GM18861 (cell line): ENCODE measurements at regions not wholly inside any gene's neighbourhood (a gene's known extent, or its start where the extent isn't known, plus 50 kb on each side); places are given as distances from the start of the nearest gene placed in this dataset.
"Not testable (repeated sequence)": the region's sequence is repeated elsewhere in the genome, so short reads cannot be mapped to it uniquely, and the experiment has no call there.

ENCODE experiments used
- ATAC-seq: cut with Tn5 transposase; IDR thresholded peaks from one replicate; pipeline ENCODE4 v1.9.1; 2021; ENCODE audit not compliant: unreplicated experiment

DNA sequence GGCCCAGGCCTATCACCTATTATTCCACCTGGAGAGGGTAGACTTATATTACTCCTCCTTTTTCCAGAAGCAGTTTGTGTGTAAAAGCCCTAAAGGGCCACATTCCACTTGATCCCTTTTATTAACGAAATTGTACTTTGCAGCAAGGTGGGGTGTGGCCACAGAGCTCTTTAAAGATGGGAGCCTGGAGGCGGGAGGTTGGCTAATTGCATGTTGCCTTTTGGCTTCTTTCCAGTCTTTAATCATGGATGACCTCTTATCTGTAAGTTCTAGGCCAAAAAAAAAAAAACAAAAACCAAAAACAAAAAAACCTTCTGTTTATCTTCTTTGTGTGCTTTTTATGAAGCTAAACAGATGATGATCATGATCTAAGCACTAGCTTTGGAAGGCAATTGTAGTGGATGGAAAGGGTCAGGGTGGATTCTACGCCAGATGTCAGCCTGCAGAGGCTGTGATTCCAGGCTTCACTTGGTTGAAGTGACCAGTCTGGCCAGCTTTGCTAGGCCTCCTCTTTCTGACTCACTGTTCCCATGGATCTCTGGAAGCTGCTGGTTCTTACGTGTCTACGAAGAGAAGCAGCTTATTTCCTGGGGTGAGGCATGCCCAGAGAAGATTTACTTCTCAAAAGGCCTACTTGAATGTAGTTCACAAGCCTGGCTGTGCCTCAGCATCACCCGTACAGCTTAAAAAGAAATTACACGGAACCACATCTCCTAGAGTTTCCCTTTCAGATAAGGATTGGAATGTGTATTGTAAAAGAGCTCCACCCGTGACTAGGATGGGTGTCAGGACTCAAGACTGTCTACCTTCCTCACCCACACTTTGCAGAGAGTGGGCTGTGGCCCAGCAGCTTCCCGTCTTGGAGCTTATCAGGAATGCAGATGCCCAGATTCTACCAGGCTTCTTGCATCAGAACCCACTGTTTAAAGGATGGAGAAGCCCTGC, 330.9 kb upstream of the C2CD4B start:
- no peak for ATAC-seq

DNA sequence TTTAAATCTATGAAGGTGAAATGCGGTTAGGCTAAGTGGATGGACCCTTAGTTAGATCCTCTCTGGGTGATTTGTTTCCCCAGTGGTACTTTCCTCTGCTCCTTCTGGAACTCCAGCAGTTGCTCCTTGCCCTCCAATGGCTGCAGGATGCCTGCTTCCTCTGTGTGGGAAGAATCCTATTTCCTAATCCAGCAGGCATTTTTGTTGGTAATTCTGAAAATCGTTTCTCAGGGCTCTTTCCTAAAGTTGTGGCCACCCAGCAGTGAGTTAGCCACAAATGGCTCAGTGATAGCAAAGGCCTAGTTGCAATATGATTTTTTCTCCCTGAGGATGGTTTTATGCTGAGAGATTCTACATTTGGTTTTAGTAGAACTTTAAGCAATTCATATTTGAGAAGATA, 332.3 kb upstream of the C2CD4B start:
- ATAC-seq, result no peak

DNA sequence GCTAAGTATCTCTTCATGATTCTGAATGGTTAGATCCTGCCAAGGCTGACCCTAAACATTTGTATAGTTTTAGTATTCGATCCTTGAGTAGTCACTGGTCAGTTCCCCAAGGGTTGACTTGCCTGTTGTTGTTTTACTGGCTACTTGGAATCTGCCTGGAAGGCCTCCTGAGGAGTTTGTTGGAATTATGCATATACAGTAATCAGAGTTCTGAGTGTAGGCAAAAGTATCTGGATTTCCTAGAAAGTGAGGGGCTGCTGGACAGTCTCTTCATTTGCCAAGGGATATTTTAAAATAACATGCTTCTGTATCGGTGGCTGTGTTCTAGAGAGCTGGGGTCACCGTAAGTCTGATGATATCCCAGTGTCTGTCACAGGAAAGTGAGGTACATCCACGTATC, 333.2 kb upstream of the C2CD4B start:
- no peak for ATAC-seq

GRCh38 chr15:62498712-62499111, 333.6 kb upstream of the C2CD4B start:
- no peak for ATAC-seq

DNA sequence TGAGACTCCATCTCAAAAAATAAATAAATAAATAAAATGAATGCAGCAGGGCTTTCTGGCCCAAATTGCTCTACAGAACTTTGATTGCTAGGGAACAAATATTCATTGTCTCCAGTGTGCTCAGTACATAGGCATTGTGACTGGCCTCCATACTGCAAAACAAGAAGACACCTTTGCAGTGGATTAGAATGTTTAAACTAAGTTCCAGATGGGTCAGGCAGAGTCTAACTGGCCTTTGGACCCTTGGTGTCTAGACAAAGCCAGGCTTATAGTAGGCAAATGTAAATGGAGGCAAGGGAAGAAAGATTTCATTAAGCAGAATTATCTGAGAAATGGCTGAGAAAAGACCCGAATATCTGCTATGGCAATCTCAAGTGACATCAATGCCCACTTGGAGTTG, 335.2 kb upstream of the C2CD4B start:
- ATAC-seq, result no peak

GRCh38 chr15:62502451-62502850, 337.4 kb upstream of the C2CD4B start:
- ATAC-seq, result no peak

DNA sequence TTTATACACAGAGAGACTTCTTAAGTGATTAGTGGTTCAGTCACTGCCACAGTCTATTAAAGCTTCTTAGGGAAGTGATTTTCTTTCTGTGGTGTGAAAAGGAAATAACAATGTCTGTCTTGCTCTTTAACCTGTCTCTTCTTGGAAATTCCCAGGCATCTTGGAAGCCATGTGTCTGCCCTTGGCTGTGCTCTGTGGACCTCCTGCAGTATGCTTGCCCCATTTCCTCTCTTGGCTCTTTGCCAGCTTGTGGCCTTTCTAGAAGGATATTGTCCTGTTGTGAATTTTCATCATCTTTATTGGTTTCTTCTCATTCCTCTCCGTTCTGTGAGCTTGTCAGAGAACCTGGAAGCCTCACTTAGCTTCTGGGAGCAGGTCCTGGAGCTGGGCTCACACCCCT, 338.4 kb upstream of the C2CD4B start:
- no peak for ATAC-seq

DNA sequence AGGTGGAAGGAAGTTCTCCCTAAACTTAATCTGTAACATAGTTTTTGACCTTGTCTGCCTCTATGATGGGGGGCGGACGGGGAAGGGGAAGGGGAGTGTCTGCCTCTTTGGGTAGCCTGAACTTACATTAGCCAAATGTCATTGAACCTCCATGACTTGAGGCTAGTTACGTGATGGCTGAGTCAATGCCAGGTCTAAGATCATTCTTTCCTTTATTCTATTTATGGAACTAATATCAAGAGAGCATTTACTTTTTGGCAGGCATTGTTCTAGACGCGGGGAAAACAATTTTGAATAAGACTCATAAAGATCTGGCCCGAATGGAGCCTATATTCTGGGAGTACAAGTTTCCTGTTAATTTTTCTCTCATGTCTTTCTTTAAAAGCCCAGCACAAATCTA, 340.7 kb upstream of the C2CD4B start:
- ATAC-seq, result no peak

DNA sequence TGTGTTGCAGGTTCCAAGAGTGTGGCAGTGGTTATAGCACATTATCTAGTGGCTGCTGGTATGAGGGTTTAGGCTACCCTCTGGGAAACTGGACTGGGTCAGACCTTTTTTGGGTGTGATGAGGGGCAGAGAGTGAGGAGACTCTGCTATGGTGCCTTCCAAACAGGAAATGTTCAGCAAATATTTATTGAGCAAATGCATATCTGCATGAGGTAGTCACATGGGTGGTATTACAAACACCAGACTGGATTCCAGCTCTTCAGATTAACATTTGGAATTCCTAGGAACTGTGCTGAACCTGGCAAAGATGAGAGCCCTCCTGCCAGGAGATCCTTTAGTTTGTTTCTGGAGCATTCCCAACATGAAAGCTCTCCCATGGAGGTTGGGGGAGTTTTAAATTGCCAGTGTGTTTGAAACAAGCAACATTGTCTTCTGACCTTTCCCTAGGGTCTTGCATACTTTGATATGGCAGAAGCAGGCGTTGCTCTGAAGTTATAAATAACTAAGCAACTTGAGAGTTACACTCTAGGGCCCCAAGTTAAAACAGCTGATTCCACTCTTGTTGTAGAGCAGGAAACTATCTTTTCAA, 341.2 kb upstream of the C2CD4B start:
- ATAC-seq, result no peak

- no peak for ATAC-seq
Observed at GRCh38 chr15:62509395-62509958, 344.4 kb upstream of the C2CD4B start.

- no peak for ATAC-seq
Observed at GRCh38 chr15:62510791-62511190, 345.7 kb upstream of the C2CD4B start.

DNA sequence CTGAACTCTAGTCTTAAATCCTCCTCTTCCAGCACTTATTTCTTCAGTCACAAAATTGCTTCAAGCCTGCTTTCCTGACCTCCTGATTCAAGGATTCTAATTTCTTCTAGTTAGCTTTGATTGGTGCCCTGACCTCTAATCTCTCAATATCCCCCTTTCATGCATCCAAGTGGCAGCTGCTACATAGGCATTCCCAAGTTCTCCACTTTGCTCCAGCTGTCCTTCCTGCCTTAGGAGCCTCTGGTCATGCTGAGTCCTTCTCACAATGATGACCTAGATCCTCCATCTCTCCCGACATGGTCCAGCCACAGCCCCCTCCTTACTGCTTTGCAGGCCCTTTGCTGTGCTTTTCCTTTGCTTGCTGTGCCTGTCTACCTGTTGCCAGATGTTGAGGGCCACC, 347.8 kb upstream of the C2CD4B start:
- ATAC-seq, result no peak

DNA sequence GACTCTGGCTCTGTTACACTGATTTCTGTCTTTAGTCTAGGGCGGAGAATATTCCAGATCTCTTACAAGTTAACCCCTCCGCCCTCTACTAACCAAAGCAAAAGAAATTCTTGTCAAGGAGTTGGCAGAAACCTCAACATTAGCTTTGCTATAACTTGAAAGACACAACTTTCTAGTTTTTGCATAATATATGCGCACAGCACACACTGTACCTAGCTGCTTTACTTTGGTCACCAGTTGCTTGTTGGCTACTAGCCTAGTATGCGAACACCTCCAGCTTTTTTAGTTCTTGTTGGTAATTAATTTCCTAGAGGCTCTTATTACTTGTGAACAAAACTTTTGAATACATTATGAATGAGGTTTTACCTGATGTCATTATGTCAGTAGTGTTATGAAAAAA, 348.8 kb upstream of the C2CD4B start:
- no peak for ATAC-seq

- no peak for ATAC-seq
Observed at GRCh38 chr15:62515696-62516395, 350.8 kb upstream of the C2CD4B start.

- no peak for ATAC-seq
Observed at GRCh38 chr15:62517541-62517940, 352.5 kb upstream of the C2CD4B start.

DNA sequence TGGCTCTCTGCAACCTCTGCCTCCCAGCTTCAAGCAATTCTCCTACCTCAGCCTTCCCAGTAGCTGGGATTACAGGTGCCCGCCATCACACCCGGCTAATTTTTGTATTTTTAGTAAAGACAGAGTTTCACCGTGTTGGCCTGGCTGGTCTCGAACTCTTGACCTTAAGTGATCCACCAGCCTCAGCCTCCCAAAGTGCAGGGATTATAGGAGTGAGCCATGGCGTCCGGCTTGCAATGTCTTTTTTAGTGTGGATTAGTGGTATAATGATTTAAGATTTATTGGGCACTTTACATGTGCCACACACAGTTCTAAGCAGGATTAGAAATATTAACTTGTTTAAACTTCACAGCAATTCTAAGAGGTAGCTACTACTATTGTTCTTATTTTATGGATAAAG, 353.6 kb upstream of the C2CD4B start:
- not testable (repeated sequence) for ATAC-seq

- no peak for ATAC-seq
Observed at GRCh38 chr15:62519900-62520299, 354.8 kb upstream of the C2CD4B start.

DNA sequence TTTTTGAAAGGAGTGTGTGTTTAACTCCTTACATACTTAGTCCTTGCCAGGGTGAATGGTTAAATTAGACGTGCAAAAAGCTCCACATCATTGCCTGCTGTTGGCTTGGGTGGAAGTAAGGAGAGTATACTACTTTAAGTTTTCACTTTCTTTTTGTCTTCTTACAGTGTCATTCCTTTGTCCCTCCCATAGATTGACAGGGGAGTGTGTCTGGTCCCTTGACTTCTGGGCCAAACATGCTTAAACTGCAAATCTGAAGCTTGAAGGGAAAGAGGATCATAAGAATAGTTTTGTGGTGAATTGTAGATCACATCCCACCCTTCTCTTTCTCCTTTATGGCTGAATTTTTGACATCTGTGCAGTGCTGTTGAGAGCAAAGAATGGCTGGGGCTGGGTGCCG, 355.8 kb upstream of the C2CD4B start:
- ATAC-seq, result no peak

GRCh38 chr15:62521396-62521795, 356.3 kb upstream of the C2CD4B start:
- no peak for ATAC-seq

DNA sequence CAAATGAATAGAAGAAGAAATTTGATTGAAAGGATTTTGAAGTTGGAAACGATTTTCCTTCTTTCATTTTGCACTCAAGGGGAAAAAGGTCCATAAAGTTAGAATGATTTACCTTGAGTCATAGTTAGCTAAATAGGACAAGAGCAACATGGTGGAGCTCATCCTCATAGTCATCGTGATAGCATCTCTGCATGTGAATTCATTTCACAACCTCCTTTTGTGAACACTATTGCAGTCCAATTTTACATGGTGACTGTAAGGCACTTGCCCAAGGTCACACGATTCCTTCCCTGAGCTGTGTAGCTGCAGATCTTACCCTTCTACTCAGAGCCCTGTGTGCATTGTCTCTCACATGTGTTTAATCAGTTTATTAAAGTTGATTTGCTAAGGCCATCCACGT, 359.8 kb upstream of the C2CD4B start:
- no peak for ATAC-seq

GRCh38 chr15:62527387-62527786, 362.3 kb upstream of the C2CD4B start:
- ATAC-seq, result no peak

- no peak for ATAC-seq
Observed at GRCh38 chr15:62528505-62528904, 363.4 kb upstream of the C2CD4B start.
